Thyroid gland (tissue), 4 donors: ENCODE measurements at regions not wholly inside any gene's neighbourhood (a gene's known extent, or its start where the extent isn't known, plus 50 kb on each side); places are given as distances from the start of the nearest gene placed in this dataset.

Experiments used
- DNase-seq, 2 donors: peaks; one replicate each; pipeline ENCODE4 v3.0.0-alpha.2; 2019
- H3K27ac ChIP-seq, 3 donors: fragments of 200-600 bp; sonication (generic); 1 replicate in 2 of 3; 2 replicates in 1 of 3; pipeline ENCODE4 v1.5.1; 2016 to 2019; ENCODE audit warnings: mild to moderate bottlenecking in 1 of 3, moderate library complexity in 1 of 3
- H3K27me3 ChIP-seq: fragments of 200-600 bp; sonication (generic); one replicate; pipeline ENCODE4 v1.5.1; 2019
- H3K36me3 ChIP-seq, 2 donors: fragments of 200-600 bp; sonication (generic); one replicate each; pipeline ENCODE4 v1.5.1; 2016 to 2019
- H3K4me1 ChIP-seq, 2 donors: fragments of 200-600 bp; sonication (generic); one replicate each; pipeline ENCODE4 v1.5.1; 2017 to 2019
- H3K4me3 ChIP-seq, 3 donors: fragments of 200-600 bp; sonication (generic); replicated peaks in 1 of 3; 1 replicate in 2 of 3; 2 replicates in 1 of 3; pipeline ENCODE4 v1.5.1; 2016; ENCODE audit warnings: mild to moderate bottlenecking in 1 of 3
- H3K9me3 ChIP-seq: fragments of 200-600 bp; sonication (generic); one replicate; pipeline ENCODE4 v1.5.1; 2017
- CTCF ChIP-seq, 6 experiments: fragments of 200-600 bp in 3 of 6; fragments of 450-650 bp in 3 of 6; sonication (generic) in 3 of 6; IDR thresholded peaks; one replicate each; pipeline ENCODE4 v1.5.1; 2016 to 2019; ENCODE audit warnings: antibody characterized with exemption in 6 of 6, mild to moderate bottlenecking in 2 of 6, inconsistent platforms in 1 of 6, moderate library complexity in 1 of 6
- POLR2A ChIP-seq, 2 donors: fragments of 450-650 bp; IDR thresholded peaks; one replicate each; pipeline ENCODE4 v1.6.1; 2017; ENCODE audit warnings: antibody characterized with exemption in 2 of 2, mild to moderate bottlenecking in 2 of 2, moderate library complexity in 1 of 2
- WGBS, 2 donors: methylation state at CpG; one replicate each; pipeline ENCODE4 v1.1.5; 2017; 5-methylcytosine and 5-hydroxymethylcytosine counted together
- intact Hi-C: fragments of 100-400 bp; cut with DNase I; formaldehyde crosslinking; loops from one replicate; pipeline ENCODE4 v1.15.1; 2023

GRCh38 chr10:91726355-91726754 lies 71.9 kb upstream of the TNKS2 start:
- DNase-seq, result no peak
- no peaks in the 10 kb centered on the region for H3K27me3 ChIP-seq
- no peaks in the 10 kb centered on the region for H3K9me3 ChIP-seq
- H3K36me3 ChIP-seq, result no peaks in the 10 kb centered on the region
- H3K4me1 ChIP-seq, result no peaks in the 10 kb centered on the region
- no peak for TF ChIP-seq POLR2A (IDR thresholded peaks at IDR 0.05)
- no peak for TF ChIP-seq CTCF (IDR thresholded peaks at IDR 0.05)
- H3K4me3 ChIP-seq, result no peak overlapping the region
- WGBS, 2 donors, result 93% methylated on average over 2 of the region's 2 CpGs
- intact Hi-C loops, result no loop called here
- H3K27ac ChIP-seq, result no peak overlapping the region

GRCh38 chr10:91724933-91725332 lies 73.3 kb upstream of the TNKS2 start:
- intact Hi-C loops, result no loop called here
- 90 to 91% methylated on average over 3 of the region's 3 CpGs for WGBS, 2 donors

GRCh38 chr10:91713461-91714072 lies 80.7 kb upstream of the PPP1R3C start:
- no peaks in the 10 kb centered on the region for H3K36me3 ChIP-seq
- TF ChIP-seq CTCF (IDR thresholded peaks at IDR 0.05) (no peak), POLR2A (IDR thresholded peaks at IDR 0.05) (no peak)
- peaks cover 0 to under 1% of the 10 kb centered on the region in 2 donors for H3K4me1 ChIP-seq
- H3K9me3 ChIP-seq, result no peaks in the 10 kb centered on the region
- H3K27me3 ChIP-seq, result no peaks in the 10 kb centered on the region
- no peak for DNase-seq
- H3K27ac ChIP-seq, result no peak overlapping the region
- intact Hi-C loops, result no loop called here
- 95 to 100% methylated on average over 1 of the region's 1 CpG for WGBS, 2 donors
- no peak overlapping the region for H3K4me3 ChIP-seq

More at GRCh38 chr10:91724933-91725332, 73.3 kb upstream of the TNKS2 start:
- H3K27ac ChIP-seq, result no peak overlapping the region
- H3K36me3 ChIP-seq, result no peaks in the 10 kb centered on the region
- no peak for DNase-seq
- no peak for TF ChIP-seq CTCF (IDR thresholded peaks at IDR 0.05)
- TF ChIP-seq POLR2A (IDR thresholded peaks at IDR 0.05), result no peak
- H3K9me3 ChIP-seq, result no peaks in the 10 kb centered on the region
- H3K4me1 ChIP-seq, result no peaks in the 10 kb centered on the region
- no peaks in the 10 kb centered on the region for H3K27me3 ChIP-seq
- no peak overlapping the region for H3K4me3 ChIP-seq

GRCh38 chr10:91711885-91712680 lies 79.2 kb upstream of the PPP1R3C start:
- Histone ChIP-seq H3K4me3 (no peak overlapping the region), H3K27ac (no peak overlapping the region)
- 52 to 59% methylated on average over 4 of the region's 4 CpGs for WGBS, 2 donors

More at GRCh38 chr10:91711885-91712680, 79.2 kb upstream of the PPP1R3C start:
- no peak for DNase-seq
- H3K27me3 ChIP-seq, result no peaks in the 10 kb centered on the region
- H3K9me3 ChIP-seq, result no peaks in the 10 kb centered on the region
- intact Hi-C loops, result no loop called here
- H3K4me1 ChIP-seq, result peaks cover 6 to 7% of the 10 kb centered on the region in 2 donors
- TF ChIP-seq CTCF (IDR thresholded peaks at IDR 0.05) (no peak), POLR2A (IDR thresholded peaks at IDR 0.05) (no peak)
- H3K36me3 ChIP-seq, result no peaks in the 10 kb centered on the region
